CD14-positive monocyte (primary cell): ENCODE measurements at regions not wholly inside any gene's neighbourhood (a gene's known extent, or its start where the extent isn't known, plus 50 kb on each side); places are given as distances from the start of the nearest gene placed in this dataset.

Experiments
- DNase-seq, 3 donors: peaks; one replicate each; pipeline ENCODE4 v3.0.0-alpha.2; 2011 to 2022
- H2AFZ ChIP-seq: 2 replicates; pipeline ENCODE4 v1.6.0; 2012; ENCODE audit warnings: mild to moderate bottlenecking, low read depth, low read length, inconsistent platforms; ENCODE audit not compliant: insufficient read depth, poor library complexity, severe bottlenecking
- H3K27ac ChIP-seq, 2 donors: 1 replicate in 1 of 2; 2 replicates in 1 of 2; pipeline ENCODE4 v1.5.1; 2012 to 2013; ENCODE audit warnings: low read length in 2 of 2, control low read depth in 1 of 2, inconsistent platforms in 1 of 2, low read depth in 1 of 2, mild to moderate bottlenecking in 1 of 2
- H3K27me3 ChIP-seq, 2 donors: one replicate each; pipeline versions ENCODE4 v1.6.0 to v1.6.1; 2011 to 2013; ENCODE audit warnings: low read length in 2 of 2; ENCODE audit not compliant: control insufficient read depth in 2 of 2, insufficient read depth in 2 of 2
- H3K36me3 ChIP-seq, 2 donors: replicated peaks in 1 of 2; 1 replicate in 1 of 2; 2 replicates in 1 of 2; pipeline versions ENCODE4 v1.5.1 to v1.6.1; 2012 to 2013; ENCODE audit warnings: low read length in 2 of 2, control low read depth in 1 of 2, inconsistent platforms in 1 of 2, mild to moderate bottlenecking in 1 of 2; ENCODE audit not compliant: insufficient read depth in 2 of 2, control insufficient read depth in 1 of 2
- H3K4me1 ChIP-seq, 2 donors: 1 replicate in 1 of 2; 2 replicates in 1 of 2; pipeline versions ENCODE4 v1.5.1 to v1.6.1; 2012 to 2013; ENCODE audit warnings: low read length in 2 of 2, control low read depth in 1 of 2, inconsistent platforms in 1 of 2, mild to moderate bottlenecking in 1 of 2, moderate library complexity in 1 of 2; ENCODE audit not compliant: insufficient read depth in 2 of 2, control insufficient read depth in 1 of 2
- H3K4me2 ChIP-seq: replicated peaks from 2 replicates; pipeline ENCODE3; 2012; ENCODE audit warnings: low read length, moderate library complexity, mild to moderate bottlenecking; ENCODE audit not compliant: poor library complexity, severe bottlenecking; ENCODE audit errors: extremely low read depth
- H3K4me3 ChIP-seq, 3 experiments: fragments of 200-600 bp in 1 of 3; sonication (generic) in 1 of 3; replicated peaks in 1 of 3; 1 replicate in 2 of 3; 2 replicates in 1 of 3; pipeline ENCODE4 v1.5.1; 2011 to 2013; ENCODE audit warnings: low read length in 3 of 3, mild to moderate bottlenecking in 3 of 3, control low read depth in 2 of 3, low read depth in 2 of 3, inconsistent platforms in 1 of 3, moderate library complexity in 1 of 3
- H3K79me2 ChIP-seq: 2 replicates; pipeline ENCODE4 v1.6.0; 2012; ENCODE audit warnings: mild to moderate bottlenecking, control low read depth, inconsistent platforms, low read length, moderate library complexity; ENCODE audit not compliant: insufficient read depth
- H3K9ac ChIP-seq: 2 replicates; pipeline ENCODE4 v1.6.0; 2017; ENCODE audit warnings: low read length, mild to moderate bottlenecking; ENCODE audit not compliant: insufficient read depth, poor library complexity, severe bottlenecking
- H3K9me3 ChIP-seq, 2 donors: replicated peaks in 1 of 2; 1 replicate in 1 of 2; 2 replicates in 1 of 2; pipeline versions ENCODE4 v1.5.1 to v1.6.1; 2012 to 2013; ENCODE audit warnings: low read length in 2 of 2, control low read depth in 1 of 2; ENCODE audit not compliant: control insufficient read depth in 1 of 2, insufficient read depth in 1 of 2
- H4K20me1 ChIP-seq: 2 replicates; pipeline ENCODE4 v1.6.0; 2012; ENCODE audit warnings: mild to moderate bottlenecking, low read length, control low read depth, moderate library complexity; ENCODE audit not compliant: insufficient read depth
- H3K27ac Mint-ChIP-seq, 7 donors: one replicate each; pipeline ENCODE4 v1.8.0; 2020; ENCODE audit warnings: mild to moderate bottlenecking in 7 of 7, mixed read lengths in 7 of 7, moderate library complexity in 6 of 7, inconsistent platforms in 2 of 7
- H3K27me3 Mint-ChIP-seq, 3 donors: one replicate each; pipeline ENCODE4 v1.8.0; 2021 to 2022; ENCODE audit warnings: low read depth in 3 of 3, mild to moderate bottlenecking in 3 of 3, mixed read lengths in 3 of 3, moderate library complexity in 3 of 3, inconsistent platforms in 1 of 3
- H3K36me3 Mint-ChIP-seq, 2 donors: one replicate each; pipeline ENCODE4 v1.8.0; 2020; ENCODE audit warnings: mixed read lengths in 2 of 2, inconsistent platforms in 1 of 2, mild to moderate bottlenecking in 1 of 2
- H3K4me1 Mint-ChIP-seq: one replicate; pipeline ENCODE4 v1.8.0; 2020; ENCODE audit warnings: mild to moderate bottlenecking, mixed read lengths
- H3K4me3 Mint-ChIP-seq, 2 donors: one replicate each; pipeline ENCODE4 v1.8.0; 2020; ENCODE audit warnings: mild to moderate bottlenecking in 2 of 2, mixed read lengths in 2 of 2, moderate library complexity in 1 of 2
- H3K9me3 Mint-ChIP-seq, 7 donors: one replicate each; pipeline ENCODE4 v1.8.0; 2020 to 2022; ENCODE audit warnings: mixed read lengths in 7 of 7, mild to moderate bottlenecking in 6 of 7, moderate library complexity in 6 of 7, inconsistent platforms in 2 of 7
- WGBS: methylation state at CpG from one replicate; pipeline ENCODE4 v1.1.5; 2013; ENCODE audit warnings: missing lambda C conversion rate; ENCODE audit not compliant: insufficient coverage; 5-methylcytosine and 5-hydroxymethylcytosine counted together
- intact Hi-C, 2 donors: fragments of 100-400 bp; cut with micrococcal nuclease; formaldehyde crosslinking; loops; one replicate each; pipeline versions ENCODE4 v1.15.0 to v1.15.1; 2023
- TF ChIP-seq, protein P1 (sequence below): fragments of 200-600 bp; IDR thresholded peaks from one replicate; pipeline ENCODE4 v1.8.0; 2022; ENCODE audit warnings: antibody characterized with exemption, mild to moderate bottlenecking

GRCh38 chr10:4035599-4035945 lies 250.6 kb upstream of the KLF6 start:
- Histone ChIP-seq H3K4me2 (peak overlapping the region; percentile 72), H2AFZ (peak overlapping the region; percentile 76), H3K36me3 (no peaks in the 10 kb centered on the region), H3K4me1 (peaks cover 10 to 14% of the 10 kb centered on the region in 2 donors), H4K20me1 (no peaks in the 10 kb centered on the region), H3K9ac (no peak overlapping the region), H3K9me3 (peaks cover 0 to under 1% of the 10 kb centered on the region in 2 donors), H3K27me3 (no peaks in the 10 kb centered on the region), H3K4me3 (peak overlapping the region in 2 of 3 experiments; percentile 42 to 72), H3K79me2 (no peaks in the 10 kb centered on the region), H3K27ac (peak overlapping the region in 1 of 2 donors; percentile 75)
- peaks cover 0 to 2% (median 0%) of the 10 kb centered on the region in 7 donors for H3K9me3 Mint-ChIP-seq
- H3K27me3 Mint-ChIP-seq = peaks cover 0 to 2% (median 2%) of the 10 kb centered on the region in 3 donors
- H3K4me3 Mint-ChIP-seq = peak overlapping the region; percentile 73 to 92
- no peak for DNase-seq
- intact Hi-C loops = no loop called here
- H3K36me3 Mint-ChIP-seq = no peaks in the 10 kb centered on the region
- peaks cover 20% of the 10 kb centered on the region for H3K4me1 Mint-ChIP-seq
- peak overlapping the region in 3 of 7 donors; percentile 62 to 74 (median 69) for H3K27ac Mint-ChIP-seq
- WGBS = no CpG with 5 or more reads among the region's 3 CpGs
- TF ChIP-seq, protein P1, sequence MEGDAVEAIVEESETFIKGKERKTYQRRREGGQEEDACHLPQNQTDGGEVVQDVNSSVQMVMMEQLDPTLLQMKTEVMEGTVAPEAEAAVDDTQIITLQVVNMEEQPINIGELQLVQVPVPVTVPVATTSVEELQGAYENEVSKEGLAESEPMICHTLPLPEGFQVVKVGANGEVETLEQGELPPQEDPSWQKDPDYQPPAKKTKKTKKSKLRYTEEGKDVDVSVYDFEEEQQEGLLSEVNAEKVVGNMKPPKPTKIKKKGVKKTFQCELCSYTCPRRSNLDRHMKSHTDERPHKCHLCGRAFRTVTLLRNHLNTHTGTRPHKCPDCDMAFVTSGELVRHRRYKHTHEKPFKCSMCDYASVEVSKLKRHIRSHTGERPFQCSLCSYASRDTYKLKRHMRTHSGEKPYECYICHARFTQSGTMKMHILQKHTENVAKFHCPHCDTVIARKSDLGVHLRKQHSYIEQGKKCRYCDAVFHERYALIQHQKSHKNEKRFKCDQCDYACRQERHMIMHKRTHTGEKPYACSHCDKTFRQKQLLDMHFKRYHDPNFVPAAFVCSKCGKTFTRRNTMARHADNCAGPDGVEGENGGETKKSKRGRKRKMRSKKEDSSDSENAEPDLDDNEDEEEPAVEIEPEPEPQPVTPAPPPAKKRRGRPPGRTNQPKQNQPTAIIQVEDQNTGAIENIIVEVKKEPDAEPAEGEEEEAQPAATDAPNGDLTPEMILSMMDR = no peak

GRCh38 chr10:4034907-4035598 lies 250.0 kb upstream of the KLF6 start:
- Histone ChIP-seq H2AFZ (peak overlapping the region; percentile 76), H3K9ac (peak overlapping the region; percentile 50), H3K4me1 (peaks cover 10 to 14% of the 10 kb centered on the region in 2 donors), H3K4me2 (peak overlapping the region; percentile 72), H3K79me2 (no peaks in the 10 kb centered on the region), H3K9me3 (no peaks in the 10 kb centered on the region), H4K20me1 (no peaks in the 10 kb centered on the region), H3K27ac (peak overlapping the region in 1 of 2 donors; percentile 75), H3K36me3 (no peaks in the 10 kb centered on the region), H3K27me3 (no peaks in the 10 kb centered on the region), H3K4me3 (peak overlapping the region; percentile 42 to 83 (median 72))
- Mint-ChIP-seq H3K4me3 (peak overlapping the region; percentile 73 to 92), H3K4me1 (peaks cover 20% of the 10 kb centered on the region), H3K27me3 (peaks cover 0 to 2% (median 2%) of the 10 kb centered on the region in 3 donors), H3K27ac (peak overlapping the region in 6 of 7 donors; percentile 52 to 83 (median 72)), H3K9me3 (peaks cover 0 to 2% (median 0%) of the 10 kb centered on the region in 7 donors), H3K36me3 (no peaks in the 10 kb centered on the region)
- WGBS = 14% methylated on average over 9 of the region's 15 CpGs
- intact Hi-C loops = no loop called here
- TF ChIP-seq, protein P1 = no peak
- DNase-seq = peak; percentile 21 to 38 (median 29)
